ENCODE measurements at regions not wholly inside any gene's neighbourhood (a gene's known extent, or its start where the extent isn't known, plus 50 kb on each side); places are given as distances from the start of the nearest gene placed in this dataset.
A peak's percentile ranks its signal among the peaks of the same experiment; 100 is the strongest.
"Not testable (repeated sequence)": the region's sequence is repeated elsewhere in the genome, so short reads cannot be mapped to it uniquely, and the experiment has no call there.

GRCh38 chr5:124538931-124539330 lies 207.5 kb downstream of the ZNF608 start:
- DNase-seq = no peak

GRCh38 chr5:124538191-124538590 lies 208.2 kb downstream of the ZNF608 start:
- no peak for DNase-seq

- no peak for DNase-seq
Measured at GRCh38 chr5:124537522-124537921, 208.9 kb downstream of the ZNF608 start.

GRCh38 chr5:124537107-124537506 lies 209.3 kb downstream of the ZNF608 start:
- DNase-seq = peak; percentile 35

GRCh38 chr5:124536333-124536732 lies 210.1 kb downstream of the ZNF608 start:
- no peak for DNase-seq

- no peak for DNase-seq
Measured at GRCh38 chr5:124530916-124531315, 215.5 kb downstream of the ZNF608 start.

- no peak for DNase-seq
Measured at GRCh38 chr5:124528838-124529237, 217.6 kb downstream of the ZNF608 start.

GRCh38 chr5:124527220-124527991 lies 219.0 kb downstream of the ZNF608 start:
- DNase-seq = no peak

- DNase-seq = not testable (repeated sequence)
Measured at GRCh38 chr5:124526079-124526478, 220.4 kb downstream of the ZNF608 start.

- no peak for DNase-seq
Measured at GRCh38 chr5:124524552-124525232, 221.7 kb downstream of the ZNF608 start.

- DNase-seq = no peak
Measured at GRCh38 chr5:124523897-124524296, 222.5 kb downstream of the ZNF608 start.

- no peak for DNase-seq
Measured at GRCh38 chr5:124522992-124523391, 223.4 kb downstream of the ZNF608 start.

GRCh38 chr5:124521461-124522230 lies 224.8 kb downstream of the ZNF608 start:
- DNase-seq = no peak

GRCh38 chr5:124519396-124519795 lies 227.0 kb downstream of the ZNF608 start:
- no peak for DNase-seq

GRCh38 chr5:124516567-124516966 lies 229.9 kb downstream of the ZNF608 start:
- no peak for DNase-seq

GRCh38 chr5:124515497-124516245 lies 230.8 kb downstream of the ZNF608 start:
- no peak for DNase-seq

GRCh38 chr5:124514956-124515355 lies 231.5 kb downstream of the ZNF608 start:
- DNase-seq = no peak

GRCh38 chr5:124512952-124513632 lies 233.3 kb downstream of the ZNF608 start:
- no peak for DNase-seq

GRCh38 chr5:124512236-124512635 lies 234.2 kb downstream of the ZNF608 start:
- DNase-seq = peak; percentile 49

- DNase-seq = no peak
Measured at GRCh38 chr5:124511791-124512190, 234.6 kb downstream of the ZNF608 start.

- DNase-seq = no peak
Measured at GRCh38 chr5:124507688-124508087, 238.8 kb downstream of the ZNF608 start.

All from left hindlimb (tissue), 1 donor.